DMS79 (cell line): ENCODE measurements at regions not wholly inside any gene's neighbourhood (a gene's known extent, or its start where the extent isn't known, plus 50 kb on each side); places are given as distances from the start of the nearest gene placed in this dataset.

Source experiments
- DNase-seq: peaks from one replicate; lab custom pipeline; 2025; lab: John Stamatoyannopoulos, UW

- DNase-seq: no peak
Observed at GRCh38 chr2:158049129-158049855, 52.4 kb upstream of the UPP2 start.

- no peak for DNase-seq
Observed at GRCh38 chr2:158048327-158048726, 53.3 kb upstream of the UPP2 start.

DNA sequence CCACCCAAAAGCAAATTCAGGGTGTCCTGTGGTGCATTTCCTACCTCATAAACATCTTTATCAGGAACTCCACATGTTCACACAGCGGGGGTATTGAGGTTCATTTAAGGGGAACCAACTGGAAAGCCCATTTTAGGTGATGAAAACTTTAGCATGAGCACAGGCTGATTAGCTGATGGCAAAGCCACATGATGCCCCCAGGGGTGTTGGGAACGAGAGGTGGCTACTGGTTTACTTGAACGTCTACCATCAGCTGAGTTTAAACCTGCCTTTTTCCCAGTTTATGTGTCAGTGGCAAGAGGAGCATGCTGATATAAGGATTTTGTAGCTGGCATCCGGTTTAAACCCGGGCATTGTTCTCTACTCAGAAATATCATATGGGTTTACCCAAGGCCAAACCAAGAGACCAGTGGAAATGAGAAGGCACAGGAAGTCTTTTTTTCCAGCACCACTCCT, 54.5 kb upstream of the UPP2 start:
- no peak for DNase-seq

DNA sequence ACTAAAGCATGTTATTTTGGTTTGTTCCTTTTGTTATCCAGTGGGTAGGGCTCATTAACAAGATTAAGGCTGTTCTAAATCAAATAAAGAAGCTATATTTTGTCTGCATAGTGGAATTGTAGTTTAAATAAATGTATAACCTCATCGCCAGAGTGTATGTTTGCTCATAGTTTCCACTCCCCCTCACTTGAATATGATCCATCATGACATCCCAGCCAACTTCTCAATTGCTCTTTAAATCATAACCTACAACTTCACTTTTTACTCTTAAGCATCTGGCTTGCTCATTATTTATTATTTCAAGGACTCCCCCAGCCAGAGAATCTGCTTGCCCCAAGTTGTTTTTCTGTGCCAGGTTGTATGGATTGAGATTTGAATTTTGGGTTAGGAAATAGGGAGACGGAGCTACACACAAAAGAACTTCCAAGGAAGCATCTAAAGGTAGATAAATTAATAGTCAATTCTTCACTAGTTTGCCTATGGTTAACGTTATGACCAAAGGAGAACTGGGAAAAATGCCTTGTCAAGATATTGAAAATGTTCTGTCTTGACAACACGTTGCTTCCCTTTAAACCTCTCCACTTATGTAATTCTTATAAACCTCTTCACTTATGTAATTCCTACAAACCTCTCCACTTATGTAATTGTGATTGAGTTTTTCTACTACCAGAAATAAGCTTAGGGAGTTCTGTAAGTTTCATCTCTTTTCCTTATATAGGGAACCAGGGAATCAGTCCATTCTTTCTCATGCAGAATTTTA, 55.4 kb upstream of the UPP2 start:
- no peak for DNase-seq

DNA sequence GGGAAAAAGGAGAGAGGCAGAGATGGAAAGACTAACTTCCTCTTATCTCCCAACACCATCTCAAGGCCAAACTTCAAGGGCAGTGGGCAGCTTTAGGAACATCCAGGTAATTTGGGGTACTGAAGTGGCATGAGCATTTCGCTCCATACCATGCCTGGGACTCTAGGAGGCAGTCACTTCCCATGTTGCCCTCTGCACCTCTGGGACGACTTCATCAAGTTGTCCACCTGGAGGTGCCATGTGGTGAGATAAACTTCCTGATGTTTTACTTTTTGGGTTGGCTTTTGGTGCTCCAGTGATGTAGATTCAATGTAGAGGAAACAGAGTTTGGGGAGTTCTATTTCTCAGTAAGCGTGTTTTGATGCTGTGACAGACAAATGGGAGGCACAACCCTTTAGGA, 56.3 kb upstream of the UPP2 start:
- DNase-seq: no peak

DNA sequence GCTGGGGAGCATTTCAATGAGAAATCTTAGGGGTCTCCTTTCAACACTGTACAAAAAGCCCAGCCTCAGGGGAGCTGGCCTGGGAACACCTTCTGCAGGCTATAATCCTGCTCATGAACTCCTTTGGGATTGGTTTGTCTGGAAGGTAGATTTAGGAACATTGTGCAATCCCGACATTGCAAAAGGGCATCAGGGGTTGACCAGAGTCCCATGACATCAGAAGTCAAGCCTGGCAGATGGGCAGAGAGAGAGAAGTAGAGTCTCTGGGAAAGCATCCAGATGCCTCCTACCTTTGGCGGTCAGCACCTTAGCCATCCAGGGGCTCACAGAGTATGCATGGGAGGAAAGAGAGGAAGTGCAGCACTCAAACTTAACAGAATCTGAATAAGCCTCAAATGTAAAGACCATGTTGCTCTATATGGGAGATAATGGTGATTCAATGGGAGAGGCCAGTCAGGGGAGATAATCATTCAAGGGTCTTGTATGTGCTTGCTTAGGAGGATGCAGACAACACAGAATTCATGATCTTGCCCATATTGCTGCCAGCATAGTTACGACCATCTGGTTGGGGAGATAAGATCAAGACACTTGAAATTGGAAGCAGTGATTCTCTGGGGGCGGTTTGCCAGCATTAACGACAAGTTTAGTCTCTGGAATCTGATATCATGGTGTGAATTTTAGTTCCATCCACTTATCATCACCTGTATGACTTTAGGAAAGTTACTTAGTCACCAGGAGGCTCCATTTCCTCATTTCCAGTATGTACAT, 58.3 kb upstream of the UPP2 start:
- no peak for DNase-seq

DNA sequence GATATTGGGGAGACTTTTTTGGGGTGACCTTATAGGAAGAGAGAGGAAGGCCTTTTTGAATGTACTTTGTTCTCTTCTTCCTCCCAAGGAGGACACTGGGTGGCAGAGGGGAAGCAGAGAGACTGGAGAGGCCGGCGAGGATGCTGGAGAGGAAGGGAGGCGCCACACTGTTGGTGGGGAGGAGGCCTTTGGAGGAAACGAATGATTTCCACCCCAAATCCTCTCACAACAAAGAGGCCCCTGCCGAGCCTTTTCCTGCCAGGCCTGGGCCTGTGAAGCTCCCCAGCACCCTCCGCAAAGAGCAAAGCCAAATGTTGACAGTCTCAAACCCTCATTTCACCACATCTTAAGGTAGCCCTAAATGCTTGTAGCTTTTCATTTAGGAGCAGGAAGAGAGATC, 59.0 kb upstream of the UPP2 start:
- no peak for DNase-seq

- DNase-seq: no peak
Observed at GRCh38 chr2:158042245-158042644, 59.4 kb upstream of the UPP2 start.

DNA sequence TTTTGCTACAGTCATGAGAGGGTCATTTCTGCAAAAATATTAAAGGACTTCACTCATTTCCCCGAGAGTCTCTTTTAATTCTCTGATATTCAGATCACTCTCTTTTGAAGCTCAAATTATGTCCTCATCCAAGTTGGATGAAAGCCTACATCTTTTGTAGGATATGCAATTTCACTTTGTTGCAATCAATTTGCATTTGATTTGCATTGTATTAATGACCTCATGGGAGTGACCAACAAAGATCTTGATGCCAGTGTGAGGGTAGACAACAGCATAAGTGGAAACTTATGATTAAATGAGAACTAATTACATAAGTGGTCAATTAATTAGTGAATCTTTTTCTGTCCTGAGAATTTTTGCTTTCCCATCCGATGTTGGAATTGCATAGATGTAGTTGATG, 60.3 kb upstream of the UPP2 start:
- DNase-seq: no peak

DNA sequence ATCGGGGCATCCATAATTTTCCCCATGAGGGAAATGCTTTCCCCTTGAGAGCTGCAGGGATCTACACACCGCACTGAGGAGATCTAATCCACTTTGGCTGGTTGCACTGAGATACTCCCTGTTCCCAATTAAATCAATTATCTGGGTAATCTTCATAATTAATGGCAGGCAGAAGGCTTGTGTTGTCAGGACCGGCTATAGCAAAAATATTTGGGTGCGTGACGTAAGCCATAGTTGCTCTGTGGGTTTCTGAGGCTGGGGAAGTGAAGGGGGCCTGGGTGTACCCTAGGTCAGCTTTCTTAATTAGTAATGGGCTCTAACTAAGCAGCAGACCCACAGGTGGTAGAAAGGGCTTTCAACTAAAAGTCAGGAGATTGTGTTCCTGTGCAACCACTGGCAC, 62.8 kb upstream of the UPP2 start:
- DNase-seq: no peak

DNA sequence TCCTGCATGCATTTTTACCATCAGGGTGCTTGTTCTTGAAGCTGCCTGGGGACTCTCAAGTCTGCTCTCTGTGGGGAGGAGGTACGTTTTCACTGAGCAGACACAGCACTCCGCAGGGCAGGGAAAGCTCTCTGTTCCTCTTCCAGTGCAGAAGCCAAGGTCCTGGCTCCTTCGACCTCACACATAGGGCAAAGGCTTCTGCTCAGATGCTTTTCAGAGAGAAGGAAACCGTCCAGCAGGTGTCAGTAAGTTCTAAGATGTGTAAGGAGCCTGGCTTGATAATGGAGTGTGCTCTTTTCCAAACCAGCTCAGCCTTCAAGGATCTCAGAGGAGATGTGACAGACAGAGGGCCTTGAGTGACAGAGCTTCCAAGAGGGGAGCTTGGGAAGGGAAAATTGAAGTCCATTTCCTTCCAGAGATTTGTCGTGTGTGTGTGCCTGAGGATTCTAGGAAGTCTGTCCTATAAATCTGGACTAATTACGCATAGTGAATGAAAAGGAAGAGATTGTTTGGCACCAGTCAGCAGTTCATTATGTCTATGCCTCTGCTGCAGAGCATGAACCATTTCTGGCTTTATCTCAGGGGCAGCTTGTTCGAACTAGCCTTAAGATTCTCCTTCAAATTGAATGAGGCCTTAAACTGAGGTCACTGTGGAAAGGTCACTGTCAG, 67.3 kb upstream of the UPP2 start:
- peak; percentile 51 for DNase-seq

GRCh38 chr2:158031371-158031770, 70.3 kb upstream of the UPP2 start:
- no peak for DNase-seq

DNA sequence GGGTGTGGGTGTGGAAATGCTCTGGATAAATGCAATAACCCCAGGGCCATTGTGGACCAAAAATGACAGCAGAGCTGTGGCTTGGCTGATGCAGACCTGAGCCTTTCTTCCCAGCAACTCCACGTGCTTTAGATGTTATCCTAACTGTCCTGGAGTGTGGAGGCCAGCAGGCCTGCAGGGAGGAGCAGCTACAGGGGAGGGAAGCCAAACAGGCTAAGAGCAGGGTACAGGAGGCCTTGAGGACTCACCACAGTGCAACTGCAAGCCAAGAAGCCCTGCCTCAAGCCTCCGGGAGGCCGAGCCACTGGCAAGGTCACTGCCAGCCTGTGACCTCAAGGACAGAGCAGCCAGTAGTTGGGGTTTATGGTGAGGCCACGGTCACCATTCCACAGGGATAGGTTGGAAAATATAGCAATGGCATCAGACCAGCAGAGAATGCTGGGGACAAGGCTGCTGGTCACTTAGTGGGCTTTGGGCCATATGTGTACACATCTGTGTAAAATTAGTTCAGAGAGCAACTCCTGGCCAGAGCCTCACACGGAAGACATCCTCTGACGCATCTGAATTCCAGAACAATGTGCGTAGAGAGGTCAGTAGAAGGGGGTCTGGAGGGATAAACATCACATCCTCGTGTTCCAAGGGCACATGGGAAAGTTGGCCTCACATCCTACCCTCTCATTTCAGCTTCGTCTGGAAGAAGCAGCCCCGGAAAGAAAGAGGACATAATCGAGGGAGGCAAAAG, 76.2 kb upstream of the UPP2 start:
- DNase-seq: no peak

- peak; percentile 11 for DNase-seq
Observed at GRCh38 chr2:158024288-158024898, 77.3 kb upstream of the UPP2 start.

DNA sequence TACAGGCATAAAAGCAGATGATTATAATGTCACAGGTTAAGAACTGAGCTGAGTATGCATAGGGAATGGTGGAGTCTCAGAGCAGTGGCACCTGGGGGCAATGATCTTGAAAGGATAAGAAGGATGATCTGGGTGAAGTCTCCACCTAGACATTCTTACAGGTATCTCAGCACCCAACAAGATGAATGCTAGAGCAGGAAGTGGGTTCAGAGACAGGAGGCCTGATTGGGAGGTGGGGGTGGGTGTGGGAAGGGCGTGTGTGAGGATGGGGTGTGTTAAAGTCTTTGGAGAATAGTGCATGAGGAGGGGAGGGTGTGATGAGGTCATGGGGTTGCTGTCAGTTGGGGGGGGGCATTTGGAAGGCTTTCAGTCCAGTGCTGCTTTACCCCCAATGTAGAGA, 78.8 kb upstream of the UPP2 start:
- no peak for DNase-seq

DNA sequence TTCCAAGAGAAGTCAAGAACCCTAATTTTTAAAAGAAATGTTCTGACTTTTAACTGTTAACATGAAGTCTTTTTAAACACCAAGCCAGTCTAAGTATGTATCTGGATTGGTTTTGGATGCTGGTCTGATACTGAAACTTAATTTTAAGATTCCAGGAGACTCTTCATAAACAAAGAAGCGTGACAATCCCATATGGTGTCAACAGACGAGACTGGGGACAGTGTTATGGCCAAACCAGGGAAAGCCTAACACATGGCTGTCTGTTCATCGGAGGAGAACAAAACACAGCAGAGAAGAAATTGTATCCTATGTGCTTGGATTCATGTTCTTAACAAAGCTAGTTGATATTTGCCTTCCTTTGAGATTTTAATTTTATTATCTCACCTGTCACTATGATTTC, 80.5 kb upstream of the UPP2 start:
- no peak for DNase-seq

DNA sequence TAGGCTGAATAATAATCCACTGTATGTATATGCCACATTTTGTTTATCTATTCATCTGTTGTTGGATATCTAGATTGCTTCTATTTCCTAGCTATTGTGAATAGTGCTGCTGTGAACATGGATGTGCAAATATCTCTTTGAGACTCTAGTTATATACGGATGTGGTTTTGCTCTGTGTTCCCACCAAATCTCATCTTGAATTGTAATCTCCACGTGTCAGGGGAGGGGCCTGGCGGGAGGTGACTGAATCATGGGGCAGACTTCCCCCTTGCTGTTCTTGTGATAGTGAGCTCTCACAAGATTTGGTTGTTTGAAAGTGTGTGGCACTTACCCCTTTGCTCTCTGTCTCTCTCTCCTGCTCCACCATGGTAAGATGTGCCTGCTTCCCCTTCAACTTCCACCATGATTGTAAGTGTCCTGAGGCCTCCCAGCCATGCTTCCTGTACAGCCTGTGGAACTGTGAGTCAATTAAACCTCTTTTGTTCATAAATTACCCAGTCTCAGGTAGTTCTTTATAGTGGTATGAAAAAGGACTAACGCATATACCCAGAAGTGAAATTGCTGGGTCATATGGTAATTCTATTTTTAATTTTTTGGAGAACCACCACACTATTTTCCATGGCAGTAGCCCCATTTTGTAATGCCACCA, 86.1 kb upstream of the UPP2 start:
- DNase-seq: no peak

- no peak for DNase-seq
Observed at GRCh38 chr2:158013891-158014290, 87.8 kb upstream of the UPP2 start.

DNA sequence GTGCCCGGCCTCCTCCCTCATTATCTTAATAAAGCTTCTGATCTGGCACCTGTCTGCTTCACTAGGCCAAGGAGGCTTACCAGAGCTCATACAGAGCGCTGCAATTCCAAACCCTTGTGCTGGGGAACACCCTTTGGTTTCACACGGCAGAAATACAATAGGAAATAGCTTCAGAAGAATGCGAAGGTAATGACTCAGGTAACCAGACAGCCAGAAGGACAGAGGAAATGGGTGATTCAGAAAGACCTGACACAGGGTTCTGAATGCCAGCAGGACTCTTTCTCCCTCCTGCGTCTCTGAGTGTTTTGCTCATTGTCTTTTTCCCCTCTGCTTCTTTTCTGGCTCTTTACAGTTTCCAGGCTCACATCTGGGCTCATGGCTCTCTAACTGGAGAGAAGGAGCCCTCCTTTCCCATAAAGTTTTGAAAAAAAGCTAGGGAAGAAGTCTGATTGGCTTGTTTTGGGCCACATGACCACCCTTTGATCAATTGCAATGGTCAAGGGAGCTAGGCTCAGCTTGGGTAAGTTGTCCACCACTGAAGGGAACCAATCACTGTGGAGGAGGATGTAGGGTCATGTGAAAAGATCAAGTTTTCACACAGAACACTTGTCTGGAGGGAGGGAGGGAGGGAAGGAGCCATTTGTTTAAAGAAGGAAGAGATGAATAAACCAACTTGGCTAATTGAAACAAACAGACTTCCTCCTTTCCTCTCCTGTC, 90.5 kb upstream of the UPP2 start:
- DNase-seq: no peak

DNA sequence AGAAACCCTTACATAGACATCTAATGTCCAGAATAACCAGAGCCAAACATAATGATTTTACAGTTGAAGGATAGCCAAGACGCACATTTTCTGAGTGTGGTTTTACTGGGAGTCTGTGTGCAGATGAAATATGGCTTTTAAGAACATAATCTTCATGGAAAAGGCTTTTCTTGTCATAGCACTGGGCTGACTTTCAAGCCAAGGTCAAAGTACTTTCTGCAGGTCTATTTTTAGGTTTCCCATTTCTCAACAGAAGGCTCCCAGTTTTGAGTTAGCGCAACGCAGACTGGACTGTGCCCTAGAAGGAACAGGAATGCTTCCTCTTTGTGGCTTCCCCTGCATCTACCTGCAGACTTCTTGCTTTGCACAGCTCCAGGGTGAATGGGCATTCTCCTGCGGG, 92.3 kb upstream of the UPP2 start:
- DNase-seq: no peak
